Panc1 (cell line): ENCODE measurements at regions not wholly inside any gene's neighbourhood (a gene's known extent, or its start where the extent isn't known, plus 50 kb on each side); places are given as distances from the start of the nearest gene placed in this dataset.

Source experiments
- POLR2AphosphoS5 ChIP-seq: IDR thresholded peaks from 2 replicates; pipeline ENCODE4 v1.6.1; 2012; ENCODE audit warnings: mild to moderate bottlenecking, low read depth, low read length, moderate library complexity
- SIN3A ChIP-seq: IDR thresholded peaks from 2 replicates; pipeline ENCODE4 v1.6.1; 2012; ENCODE audit warnings: low read depth, mild to moderate bottlenecking, low read length, moderate library complexity, borderline replicate concordance; ENCODE audit not compliant: insufficient read depth
- TF ChIP-seq, protein P1 (sequence below): fragments of 450-650 bp; IDR thresholded peaks from 2 replicates; pipeline ENCODE4 v1.5.1; 2017; ENCODE audit warnings: mild to moderate bottlenecking
- TF ChIP-seq, protein P2 (sequence below), 2 experiments: IDR thresholded peaks; 2 replicates each; pipeline ENCODE4 v1.6.1; 2011 to 2012; ENCODE audit warnings: low read depth in 2 of 2, control low read depth in 1 of 2, low read length in 1 of 2, mild to moderate bottlenecking in 1 of 2, moderate library complexity in 1 of 2; ENCODE audit not compliant: insufficient read depth in 1 of 2

DNA sequence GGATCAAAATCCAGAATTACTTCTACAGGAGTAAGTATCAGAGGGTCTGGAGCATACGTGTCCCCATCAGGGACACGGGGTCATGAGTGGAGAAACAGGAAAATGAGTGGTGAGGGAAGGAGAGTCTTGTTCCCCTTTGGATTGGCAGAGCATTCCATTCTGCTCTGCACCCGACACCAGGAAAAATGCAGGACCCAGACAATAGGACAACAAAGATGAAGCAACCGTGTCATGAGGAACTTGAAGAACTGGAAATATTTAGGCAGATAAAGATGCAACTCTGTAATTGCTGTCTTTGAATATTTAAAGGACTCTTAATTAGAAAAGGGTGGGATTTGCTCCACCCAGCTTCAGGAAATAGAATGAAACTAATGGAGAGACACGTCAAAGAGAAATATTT lies 89.0 kb upstream of the BLID start:
- TF ChIP-seq, protein P1, sequence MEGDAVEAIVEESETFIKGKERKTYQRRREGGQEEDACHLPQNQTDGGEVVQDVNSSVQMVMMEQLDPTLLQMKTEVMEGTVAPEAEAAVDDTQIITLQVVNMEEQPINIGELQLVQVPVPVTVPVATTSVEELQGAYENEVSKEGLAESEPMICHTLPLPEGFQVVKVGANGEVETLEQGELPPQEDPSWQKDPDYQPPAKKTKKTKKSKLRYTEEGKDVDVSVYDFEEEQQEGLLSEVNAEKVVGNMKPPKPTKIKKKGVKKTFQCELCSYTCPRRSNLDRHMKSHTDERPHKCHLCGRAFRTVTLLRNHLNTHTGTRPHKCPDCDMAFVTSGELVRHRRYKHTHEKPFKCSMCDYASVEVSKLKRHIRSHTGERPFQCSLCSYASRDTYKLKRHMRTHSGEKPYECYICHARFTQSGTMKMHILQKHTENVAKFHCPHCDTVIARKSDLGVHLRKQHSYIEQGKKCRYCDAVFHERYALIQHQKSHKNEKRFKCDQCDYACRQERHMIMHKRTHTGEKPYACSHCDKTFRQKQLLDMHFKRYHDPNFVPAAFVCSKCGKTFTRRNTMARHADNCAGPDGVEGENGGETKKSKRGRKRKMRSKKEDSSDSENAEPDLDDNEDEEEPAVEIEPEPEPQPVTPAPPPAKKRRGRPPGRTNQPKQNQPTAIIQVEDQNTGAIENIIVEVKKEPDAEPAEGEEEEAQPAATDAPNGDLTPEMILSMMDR = no peak
- TF ChIP-seq POLR2AphosphoS5 (no peak), SIN3A (no peak)
- TF ChIP-seq, protein P2, sequence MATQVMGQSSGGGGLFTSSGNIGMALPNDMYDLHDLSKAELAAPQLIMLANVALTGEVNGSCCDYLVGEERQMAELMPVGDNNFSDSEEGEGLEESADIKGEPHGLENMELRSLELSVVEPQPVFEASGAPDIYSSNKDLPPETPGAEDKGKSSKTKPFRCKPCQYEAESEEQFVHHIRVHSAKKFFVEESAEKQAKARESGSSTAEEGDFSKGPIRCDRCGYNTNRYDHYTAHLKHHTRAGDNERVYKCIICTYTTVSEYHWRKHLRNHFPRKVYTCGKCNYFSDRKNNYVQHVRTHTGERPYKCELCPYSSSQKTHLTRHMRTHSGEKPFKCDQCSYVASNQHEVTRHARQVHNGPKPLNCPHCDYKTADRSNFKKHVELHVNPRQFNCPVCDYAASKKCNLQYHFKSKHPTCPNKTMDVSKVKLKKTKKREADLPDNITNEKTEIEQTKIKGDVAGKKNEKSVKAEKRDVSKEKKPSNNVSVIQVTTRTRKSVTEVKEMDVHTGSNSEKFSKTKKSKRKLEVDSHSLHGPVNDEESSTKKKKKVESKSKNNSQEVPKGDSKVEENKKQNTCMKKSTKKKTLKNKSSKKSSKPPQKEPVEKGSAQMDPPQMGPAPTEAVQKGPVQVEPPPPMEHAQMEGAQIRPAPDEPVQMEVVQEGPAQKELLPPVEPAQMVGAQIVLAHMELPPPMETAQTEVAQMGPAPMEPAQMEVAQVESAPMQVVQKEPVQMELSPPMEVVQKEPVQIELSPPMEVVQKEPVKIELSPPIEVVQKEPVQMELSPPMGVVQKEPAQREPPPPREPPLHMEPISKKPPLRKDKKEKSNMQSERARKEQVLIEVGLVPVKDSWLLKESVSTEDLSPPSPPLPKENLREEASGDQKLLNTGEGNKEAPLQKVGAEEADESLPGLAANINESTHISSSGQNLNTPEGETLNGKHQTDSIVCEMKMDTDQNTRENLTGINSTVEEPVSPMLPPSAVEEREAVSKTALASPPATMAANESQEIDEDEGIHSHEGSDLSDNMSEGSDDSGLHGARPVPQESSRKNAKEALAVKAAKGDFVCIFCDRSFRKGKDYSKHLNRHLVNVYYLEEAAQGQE (IDR thresholded peaks at IDR 0.05; ENCODE audit: insufficient read depth in 1 of 2, low read depth in 2 of 2, low read length in 1 of 2) = no peak
